IMR-90 (cell line): ENCODE measurements at regions not wholly inside any gene's neighbourhood (a gene's known extent, or its start where the extent isn't known, plus 50 kb on each side); places are given as distances from the start of the nearest gene placed in this dataset.

ENCODE experiments used
- ATAC-seq: fragments of 200-7000 bp; cut with Tn5 transposase; 2 replicates; pipeline ENCODE4 v1.9.1; 2020; ENCODE audit warnings: low read depth, mild to moderate bottlenecking, moderate library complexity
- BruUV-seq: library from RNA; stranded (reverse); fragments of 400-500 nt; replicated peaks from 2 replicates; lab custom pipeline; 2021; lab: Mats Ljungman, UMichigan
- CTCF ChIA-PET: fragments of 300-600 bp; formaldehyde crosslinking; extraction: SDS; loops from one replicate; lab custom pipeline; 2021; ENCODE audit warnings: antibody characterized with exemption; lab: Yijun Ruan, JAX
- POLR2A ChIA-PET: fragments of 300-600 bp; sonication (Branson Sonifier 250); formaldehyde crosslinking; loops from one replicate; lab custom pipeline; 2022; ENCODE audit warnings: antibody characterized with exemption; ENCODE audit not compliant: unreplicated experiment; lab: Charles Lee
- DNase-seq: peaks from one replicate; pipeline ENCODE4 v3.0.0; 2013
- H2AFZ ChIP-seq: replicated peaks from 2 replicates; pipeline ENCODE3; 2013; ENCODE audit warnings: low read length, mild to moderate bottlenecking; ENCODE audit not compliant: poor library complexity
- H2AK5ac ChIP-seq: 2 replicates; pipeline ENCODE4 v1.6.1; 2013; ENCODE audit warnings: low read depth, low read length, inconsistent platforms
- H2AK9ac ChIP-seq: replicated peaks from 2 replicates; pipeline ENCODE3; 2013; ENCODE audit warnings: mild to moderate bottlenecking, low read depth, low read length, moderate library complexity; ENCODE audit not compliant: poor library complexity
- H2BK120ac ChIP-seq: 2 replicates; pipeline ENCODE4 v1.6.1; 2013; ENCODE audit warnings: low read depth, low read length, inconsistent platforms
- H2BK15ac ChIP-seq: 3 replicates; pipeline ENCODE4 v1.6.1; 2013; ENCODE audit warnings: low read depth, low read length, inconsistent platforms
- H2BK20ac ChIP-seq: 2 replicates; pipeline ENCODE4 v1.6.1; 2013; ENCODE audit warnings: low read depth, mild to moderate bottlenecking, inconsistent platforms, low read length, moderate library complexity
- H2BK5ac ChIP-seq: 2 replicates; pipeline ENCODE4 v1.6.1; 2013; ENCODE audit warnings: mild to moderate bottlenecking, low read depth, low read length, inconsistent platforms; ENCODE audit not compliant: poor library complexity, severe bottlenecking
- H3K14ac ChIP-seq: replicated peaks from 2 replicates; pipeline ENCODE4 v1.6.1; 2013; ENCODE audit warnings: low read depth, low read length, inconsistent platforms
- H3K18ac ChIP-seq: 2 replicates; pipeline ENCODE4 v1.6.1; 2013; ENCODE audit warnings: low read depth, low read length, control low read depth
- H3K23ac ChIP-seq: 2 replicates; pipeline ENCODE4 v1.6.1; 2013; ENCODE audit warnings: low read depth, low read length, inconsistent platforms
- H3K27ac ChIP-seq: 2 replicates; pipeline ENCODE4 v1.5.1; 2013; ENCODE audit warnings: mild to moderate bottlenecking, control low read depth, low read length; ENCODE audit not compliant: insufficient read depth
- H3K27me3 ChIP-seq: 2 replicates; pipeline ENCODE4 v1.6.1; 2013; ENCODE audit warnings: low read length; ENCODE audit not compliant: control insufficient read depth, insufficient read depth
- H3K36me3 ChIP-seq: 2 replicates; pipeline ENCODE4 v1.6.1; 2013; ENCODE audit warnings: low read length, mixed read lengths; ENCODE audit not compliant: control insufficient read depth, insufficient read depth
- H3K4ac ChIP-seq: 2 replicates; pipeline ENCODE4 v1.6.1; 2013; ENCODE audit warnings: low read depth, low read length, inconsistent platforms
- H3K4me1 ChIP-seq: 2 replicates; pipeline ENCODE4 v1.6.1; 2013; ENCODE audit warnings: low read length, mixed read lengths; ENCODE audit not compliant: control insufficient read depth, insufficient read depth
- H3K4me2 ChIP-seq: 2 replicates; pipeline ENCODE4 v1.6.1; 2013; ENCODE audit warnings: low read depth, mild to moderate bottlenecking, control low read depth, low read length, moderate library complexity
- H3K4me3 ChIP-seq: 2 replicates; pipeline ENCODE4 v1.5.1; 2013; ENCODE audit warnings: low read depth, mild to moderate bottlenecking, control low read depth, low read length, moderate library complexity; ENCODE audit not compliant: insufficient read depth
- H3K56ac ChIP-seq: 2 replicates; pipeline ENCODE4 v1.6.1; 2013; ENCODE audit warnings: low read length, inconsistent platforms; ENCODE audit not compliant: insufficient read depth; ENCODE audit errors: extremely low read depth
- H3K79me1 ChIP-seq, 2 experiments: 2 replicates each; pipeline ENCODE4 v1.6.1; 2013; ENCODE audit warnings: low read length in 2 of 2, inconsistent platforms in 1 of 2, low read depth in 1 of 2
- H3K9ac ChIP-seq: 2 replicates; pipeline ENCODE4 v1.6.1; 2013; ENCODE audit warnings: low read depth, low read length, control low read depth
- H3K9me1 ChIP-seq: 2 replicates; pipeline ENCODE4 v1.6.1; 2013; ENCODE audit warnings: low read length, inconsistent platforms; ENCODE audit not compliant: insufficient read depth
- H3K9me3 ChIP-seq: 2 replicates; pipeline ENCODE4 v1.6.1; 2013; ENCODE audit warnings: low read length; ENCODE audit not compliant: control insufficient read depth, insufficient read depth
- H4K20me1 ChIP-seq: 2 replicates; pipeline ENCODE4 v1.6.1; 2013; ENCODE audit warnings: low read length, inconsistent platforms; ENCODE audit not compliant: insufficient read depth
- H4K5ac ChIP-seq: 2 replicates; pipeline ENCODE4 v1.6.1; 2013; ENCODE audit warnings: mild to moderate bottlenecking, low read depth, low read length, control low read depth
- H4K8ac ChIP-seq, 2 experiments: 2 replicates each; pipeline ENCODE4 v1.6.1; 2013; ENCODE audit warnings: low read depth in 2 of 2, low read length in 2 of 2, control low read depth in 1 of 2, inconsistent platforms in 1 of 2
- H4K91ac ChIP-seq: 2 replicates; pipeline ENCODE4 v1.6.1; 2013; ENCODE audit warnings: low read depth, low read length, inconsistent platforms; ENCODE audit not compliant: insufficient read depth
- BHLHE40 ChIP-seq: fragments of 150-350 bp; IDR thresholded peaks from 2 replicates; pipeline ENCODE4 v1.6.1; 2016; ENCODE audit warnings: mild to moderate bottlenecking, low read depth, low read length
- CEBPB ChIP-seq: IDR thresholded peaks from 2 replicates; pipeline ENCODE4 v1.6.1; 2012; ENCODE audit warnings: low read depth, low read length, improper control_type of control experiment
- CHD1 ChIP-seq: IDR thresholded peaks from 2 replicates; pipeline ENCODE4 v1.6.1; 2012; ENCODE audit warnings: low read depth, low read length, improper control_type of control experiment
- FOS ChIP-seq: fragments of 150-350 bp; IDR thresholded peaks from 2 replicates; pipeline ENCODE4 v1.6.1; 2016; ENCODE audit warnings: low read depth, low read length
- MAFK ChIP-seq: IDR thresholded peaks from 2 replicates; pipeline ENCODE4 v1.6.1; 2012; ENCODE audit warnings: low read depth, low read length, improper control_type of control experiment
- MAZ ChIP-seq: IDR thresholded peaks from 2 replicates; pipeline ENCODE4 v1.6.1; 2012; ENCODE audit warnings: low read depth, mild to moderate bottlenecking, low read length, improper control_type of control experiment, moderate library complexity, borderline replicate concordance
- MXI1 ChIP-seq: IDR thresholded peaks from 2 replicates; pipeline ENCODE4 v1.6.1; 2012; ENCODE audit warnings: low read depth, mild to moderate bottlenecking, low read length, moderate library complexity, borderline replicate concordance
- NFE2L2 ChIP-seq: fragments of 150-350 bp; IDR thresholded peaks from 2 replicates; pipeline ENCODE4 v1.6.1; 2016; ENCODE audit warnings: low read depth, mild to moderate bottlenecking, low read length
- POLR2A ChIP-seq: IDR thresholded peaks from 2 replicates; pipeline ENCODE4 v1.6.1; 2012; ENCODE audit warnings: mild to moderate bottlenecking, low read depth, low read length
- RAD21 ChIP-seq: IDR thresholded peaks from 2 replicates; pipeline ENCODE4 v1.6.1; 2012; ENCODE audit warnings: low read length, improper control_type of control experiment
- RCOR1 ChIP-seq: IDR thresholded peaks from 2 replicates; pipeline ENCODE4 v1.6.1; 2012; ENCODE audit warnings: mild to moderate bottlenecking, low read length, improper control_type of control experiment; ENCODE audit not compliant: insufficient replicate concordance
- RFX5 ChIP-seq: IDR thresholded peaks from 2 replicates; pipeline ENCODE4 v1.8.0; 2012; ENCODE audit warnings: low read depth, mild to moderate bottlenecking, low read length, moderate library complexity
- SMC3 ChIP-seq: fragments of 150-350 bp; IDR thresholded peaks from 2 replicates; pipeline ENCODE4 v1.6.1; 2016; ENCODE audit warnings: low read depth, mild to moderate bottlenecking, antibody characterized with exemption, low read length, moderate library complexity
- WGBS, 2 experiments: methylation state at CpG; one replicate each; pipeline versions ENCODE4 v1.1.5 to v1.1.7; 2013; ENCODE audit warnings: missing lambda C conversion rate in 2 of 2; ENCODE audit not compliant: insufficient read length in 1 of 2; ENCODE audit errors: extremely low coverage in 2 of 2; 5-methylcytosine and 5-hydroxymethylcytosine counted together
- dilution Hi-C: fragments of 300-500 bp; cut with HindIII; formaldehyde crosslinking; loops from one replicate; pipeline ENCODE4 v1.14.3; 2018; ENCODE audit warnings: low sequenced_read_pairs; ENCODE audit not compliant: unreplicated experiment
- in situ Hi-C: fragments of 300-500 bp; cut with MboI; formaldehyde crosslinking; loops from 3 replicates; pipeline ENCODE4 v1.14.3; 2019; ENCODE audit warnings: low sequenced_read_pairs, inconsistent platforms, mixed read lengths
- intact Hi-C: fragments of 100-400 bp; cut with micrococcal nuclease; formaldehyde crosslinking; loops from 2 replicates; pipeline ENCODE4 v1.10.0; 2022
- TF ChIP-seq, protein P1 (sequence below): conservative IDR thresholded peaks from 2 replicates; pipeline ENCODE4 v1.5.1; 2012; ENCODE audit warnings: mild to moderate bottlenecking, low read depth, low read length, improper control_type of control experiment
- TF ChIP-seq, protein P2 (sequence below): fragments of 150-350 bp; IDR thresholded peaks from 2 replicates; pipeline ENCODE4 v1.6.1; 2017; ENCODE audit warnings: mild to moderate bottlenecking, antibody characterized with exemption, low read length, low read depth
- TF ChIP-seq, protein P3 (sequence below): fragments of 150-350 bp; IDR thresholded peaks from 2 replicates; pipeline ENCODE4 v1.6.1; 2016; ENCODE audit warnings: low read depth, mild to moderate bottlenecking, low read length, moderate library complexity, borderline replicate concordance

DNA sequence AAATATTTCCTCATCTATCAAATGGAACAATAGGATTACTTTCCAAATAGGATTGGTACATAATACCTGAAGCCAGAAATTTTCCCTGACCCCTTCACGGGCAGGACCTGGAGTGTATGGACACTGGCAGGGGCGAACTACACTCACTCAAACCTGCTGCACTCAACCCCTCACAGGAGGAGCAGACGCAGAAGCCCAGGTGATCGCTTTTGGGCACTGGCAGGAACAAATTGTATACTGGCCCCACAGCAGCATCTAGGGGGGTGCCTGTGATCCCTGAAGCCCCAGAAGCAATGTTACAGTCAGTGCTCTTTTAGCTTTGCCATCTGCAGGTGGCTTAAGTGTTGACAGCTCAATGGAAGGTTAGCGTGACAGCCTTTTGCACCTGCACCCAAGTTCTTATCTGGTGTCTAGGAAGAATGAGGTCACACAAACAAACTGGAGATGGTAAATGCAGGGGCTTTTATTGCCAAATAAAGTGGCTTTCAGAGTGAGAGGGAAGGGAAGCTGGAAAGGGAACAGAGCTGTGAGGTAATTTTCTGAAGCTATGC is 199.2 kb upstream of the NEGR1 start:
- H2AK9ac ChIP-seq = no peak overlapping the region
- intact Hi-C loops = no loop called here
- no peak overlapping the region for H3K4ac ChIP-seq
- no peak overlapping the region for H2BK15ac ChIP-seq
- no peak overlapping the region for H2AK5ac ChIP-seq
- no peak overlapping the region for H4K8ac ChIP-seq
- ATAC-seq (no peak), DNase-seq (no peak)
- CTCF ChIA-PET = no interaction called here
- no peaks in the 10 kb centered on the region for H3K9me3 ChIP-seq
- no peak overlapping the region for H3K27ac ChIP-seq
- dilution Hi-C loops = no loop called here
- no peak overlapping the region for H3K4me3 ChIP-seq
- no peak overlapping the region for H3K9ac ChIP-seq
- H4K5ac ChIP-seq = no peak overlapping the region
- H2BK5ac ChIP-seq = no peak overlapping the region
- 57% methylated on average over 2 of the region's 5 CpGs; no CpG with 5 or more reads in 1 of the 2 experiments for WGBS, 2 experiments
- no TSS peak for BruUV-seq
- H3K27me3 ChIP-seq = no peaks in the 10 kb centered on the region
- H3K4me2 ChIP-seq = no peak overlapping the region
- no peak overlapping the region for H3K14ac ChIP-seq
- TF ChIP-seq MAFK (no peak), MAZ (no peak), RFX5 (no peak), RCOR1 (no peak), RAD21 (no peak), CHD1 (no peak), NFE2L2 (no peak), FOS (no peak), SMC3 (no peak), BHLHE40 (no peak), CEBPB (no peak), MXI1 (no peak), POLR2A (no peak)
- TF ChIP-seq, protein P1, sequence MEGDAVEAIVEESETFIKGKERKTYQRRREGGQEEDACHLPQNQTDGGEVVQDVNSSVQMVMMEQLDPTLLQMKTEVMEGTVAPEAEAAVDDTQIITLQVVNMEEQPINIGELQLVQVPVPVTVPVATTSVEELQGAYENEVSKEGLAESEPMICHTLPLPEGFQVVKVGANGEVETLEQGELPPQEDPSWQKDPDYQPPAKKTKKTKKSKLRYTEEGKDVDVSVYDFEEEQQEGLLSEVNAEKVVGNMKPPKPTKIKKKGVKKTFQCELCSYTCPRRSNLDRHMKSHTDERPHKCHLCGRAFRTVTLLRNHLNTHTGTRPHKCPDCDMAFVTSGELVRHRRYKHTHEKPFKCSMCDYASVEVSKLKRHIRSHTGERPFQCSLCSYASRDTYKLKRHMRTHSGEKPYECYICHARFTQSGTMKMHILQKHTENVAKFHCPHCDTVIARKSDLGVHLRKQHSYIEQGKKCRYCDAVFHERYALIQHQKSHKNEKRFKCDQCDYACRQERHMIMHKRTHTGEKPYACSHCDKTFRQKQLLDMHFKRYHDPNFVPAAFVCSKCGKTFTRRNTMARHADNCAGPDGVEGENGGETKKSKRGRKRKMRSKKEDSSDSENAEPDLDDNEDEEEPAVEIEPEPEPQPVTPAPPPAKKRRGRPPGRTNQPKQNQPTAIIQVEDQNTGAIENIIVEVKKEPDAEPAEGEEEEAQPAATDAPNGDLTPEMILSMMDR = no peak
- TF ChIP-seq, protein P2, sequence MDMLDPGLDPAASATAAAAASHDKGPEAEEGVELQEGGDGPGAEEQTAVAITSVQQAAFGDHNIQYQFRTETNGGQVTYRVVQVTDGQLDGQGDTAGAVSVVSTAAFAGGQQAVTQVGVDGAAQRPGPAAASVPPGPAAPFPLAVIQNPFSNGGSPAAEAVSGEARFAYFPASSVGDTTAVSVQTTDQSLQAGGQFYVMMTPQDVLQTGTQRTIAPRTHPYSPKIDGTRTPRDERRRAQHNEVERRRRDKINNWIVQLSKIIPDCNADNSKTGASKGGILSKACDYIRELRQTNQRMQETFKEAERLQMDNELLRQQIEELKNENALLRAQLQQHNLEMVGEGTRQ = no peak
- TF ChIP-seq, protein P3, sequence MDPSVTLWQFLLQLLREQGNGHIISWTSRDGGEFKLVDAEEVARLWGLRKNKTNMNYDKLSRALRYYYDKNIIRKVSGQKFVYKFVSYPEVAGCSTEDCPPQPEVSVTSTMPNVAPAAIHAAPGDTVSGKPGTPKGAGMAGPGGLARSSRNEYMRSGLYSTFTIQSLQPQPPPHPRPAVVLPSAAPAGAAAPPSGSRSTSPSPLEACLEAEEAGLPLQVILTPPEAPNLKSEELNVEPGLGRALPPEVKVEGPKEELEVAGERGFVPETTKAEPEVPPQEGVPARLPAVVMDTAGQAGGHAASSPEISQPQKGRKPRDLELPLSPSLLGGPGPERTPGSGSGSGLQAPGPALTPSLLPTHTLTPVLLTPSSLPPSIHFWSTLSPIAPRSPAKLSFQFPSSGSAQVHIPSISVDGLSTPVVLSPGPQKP = no peak
- no peak overlapping the region for H3K18ac ChIP-seq
- no peak overlapping the region for H4K91ac ChIP-seq
- no peak overlapping the region for H2AFZ ChIP-seq
- in situ Hi-C loops = no loop called here
- no peak overlapping the region for H2BK120ac ChIP-seq
- no peak overlapping the region for H2BK20ac ChIP-seq
- no peak overlapping the region for H3K56ac ChIP-seq
- POLR2A ChIA-PET = no interaction called here
- no peaks in the 10 kb centered on the region for H3K9me1 ChIP-seq
- no peaks in the 10 kb centered on the region for H3K4me1 ChIP-seq
- H4K20me1 ChIP-seq = no peaks in the 10 kb centered on the region
- no peaks in the 10 kb centered on the region for H3K79me1 ChIP-seq
- H3K23ac ChIP-seq = no peak overlapping the region
- H3K36me3 ChIP-seq = no peaks in the 10 kb centered on the region
